ENCODE measurements at regions not wholly inside any gene's neighbourhood (a gene's known extent, or its start where the extent isn't known, plus 50 kb on each side); places are given as distances from the start of the nearest gene placed in this dataset.

DNA sequence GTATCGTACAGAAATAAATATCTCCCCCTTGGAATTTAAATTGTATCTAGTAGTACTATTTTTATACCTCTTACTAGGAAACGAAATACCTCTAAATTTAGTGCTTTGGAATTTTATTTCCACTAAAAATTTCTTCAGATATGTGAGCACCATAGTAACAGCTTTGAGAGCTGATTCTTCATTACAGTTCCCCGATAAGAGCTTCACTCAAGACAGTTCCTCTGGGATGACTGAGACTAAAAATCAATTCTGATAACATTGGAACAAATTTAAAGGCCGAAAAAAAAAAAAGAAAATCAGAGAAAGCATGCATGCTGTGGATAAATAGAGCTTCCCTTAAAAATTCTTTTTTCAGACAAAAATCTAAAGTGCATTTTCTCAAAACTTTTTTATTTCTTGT is 68.5 kb upstream of the MEF2C start:
- no peak for DNase-seq (ENCODE audit: low read depth, low spot score)

DNA sequence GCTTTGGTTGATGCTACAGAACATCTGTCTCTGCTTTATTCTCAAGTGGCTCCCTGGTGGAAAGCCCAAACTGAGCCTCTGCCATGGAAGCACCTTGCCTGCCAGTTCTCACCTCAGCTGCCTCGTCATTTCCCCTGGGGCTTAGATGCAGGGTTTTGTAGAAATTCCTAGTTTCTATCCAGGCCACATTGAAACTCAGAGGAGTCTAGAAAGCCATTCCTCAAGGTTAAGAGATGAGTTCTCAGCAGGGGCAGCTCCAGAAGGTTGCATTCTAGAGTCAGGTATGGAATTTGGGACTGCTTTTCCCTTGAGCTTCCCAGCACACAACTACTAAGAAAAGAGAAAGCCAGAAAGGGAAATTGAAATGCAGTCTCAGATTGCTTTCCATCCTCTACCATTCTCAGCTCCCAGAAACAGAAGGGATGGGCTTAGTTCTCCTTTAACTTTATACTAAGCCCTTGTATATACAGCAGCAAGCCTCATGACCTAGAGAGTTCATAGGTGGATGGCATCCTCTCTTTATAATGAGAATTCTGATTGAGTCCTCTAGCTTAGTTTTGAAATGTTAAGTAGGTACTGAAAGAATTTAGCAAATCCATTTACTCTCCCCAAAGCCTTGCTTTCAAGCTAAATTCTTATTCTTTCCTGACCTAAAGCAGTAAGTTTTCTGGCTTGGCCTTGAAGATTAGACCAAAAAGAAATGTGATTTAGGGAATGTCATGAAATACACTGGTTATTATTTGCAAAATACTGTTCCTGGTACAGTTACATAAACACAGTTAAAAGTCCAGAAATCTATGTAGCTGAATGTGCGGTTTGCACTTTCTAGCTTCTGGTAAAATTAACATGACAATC is 66.0 kb upstream of the MEF2C start:
- no peak for DNase-seq (ENCODE audit: low read depth, low spot score)

More for the DNA sequence above, 68.5 kb upstream of the MEF2C start:
- no peak overlapping the region for H3K27ac ChIP-seq

DNA sequence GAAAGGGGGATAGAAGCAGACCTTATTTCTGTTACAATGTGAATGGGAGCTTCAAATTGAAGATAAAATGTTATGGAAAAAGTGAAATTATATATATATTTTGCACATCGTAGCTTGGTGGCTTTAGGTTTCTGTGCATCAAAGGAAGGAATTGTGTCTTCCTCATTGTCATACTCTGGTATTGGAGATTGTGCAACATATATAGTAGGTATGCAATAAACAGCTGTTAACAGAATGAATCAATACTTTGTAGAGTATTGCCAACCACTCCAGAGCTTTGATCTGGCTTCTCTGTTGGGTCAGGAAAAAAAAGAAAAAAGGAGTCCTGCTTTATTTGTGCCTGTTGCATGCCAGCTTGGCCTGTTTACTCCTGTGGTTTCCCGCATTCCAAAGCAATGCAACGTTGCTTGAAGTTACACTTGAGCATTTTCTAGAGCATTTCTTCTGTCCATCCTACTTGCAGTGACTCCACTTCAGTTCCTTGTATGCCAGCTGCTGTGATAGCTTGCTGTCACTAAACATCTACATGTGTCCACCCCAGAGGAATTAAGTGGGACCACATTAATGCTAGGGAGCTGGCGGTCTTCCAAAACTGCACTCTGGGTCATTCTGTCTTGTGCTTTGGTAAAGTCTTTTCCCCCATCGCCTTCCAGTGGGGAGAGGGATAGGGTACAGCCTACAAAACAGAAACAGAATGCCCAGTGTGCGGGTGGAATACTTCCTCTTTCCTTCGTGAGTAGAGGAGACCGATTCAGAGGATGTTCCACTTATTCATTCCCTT is 62.0 kb upstream of the MEF2C start:
- no peak for DNase-seq (ENCODE audit: low read depth, low spot score)
- H3K27ac ChIP-seq, result no peak overlapping the region

More for the DNA sequence above, 66.0 kb upstream of the MEF2C start:
- H3K27ac ChIP-seq, result no peak overlapping the region

DNA sequence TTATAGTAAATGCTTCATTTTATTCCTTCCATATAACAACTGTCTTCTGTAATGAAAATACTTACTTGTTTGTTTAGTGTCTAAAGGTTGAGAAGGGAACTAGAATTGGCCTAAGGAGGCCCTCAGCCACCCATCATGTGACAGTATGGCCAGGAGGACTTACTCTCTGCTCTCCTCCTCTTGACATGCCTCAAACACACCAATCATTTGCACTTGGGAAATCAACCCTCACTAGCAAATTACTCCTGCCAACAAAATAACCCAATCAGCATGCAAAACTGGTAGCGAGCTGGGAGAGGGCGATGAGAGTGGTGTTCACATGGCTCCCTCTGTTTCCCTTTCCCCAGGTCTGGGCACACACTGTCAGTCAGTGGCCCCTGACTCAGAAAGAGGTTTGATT is 58.6 kb upstream of the MEF2C start:
- no peak overlapping the region for H3K27ac ChIP-seq

DNA sequence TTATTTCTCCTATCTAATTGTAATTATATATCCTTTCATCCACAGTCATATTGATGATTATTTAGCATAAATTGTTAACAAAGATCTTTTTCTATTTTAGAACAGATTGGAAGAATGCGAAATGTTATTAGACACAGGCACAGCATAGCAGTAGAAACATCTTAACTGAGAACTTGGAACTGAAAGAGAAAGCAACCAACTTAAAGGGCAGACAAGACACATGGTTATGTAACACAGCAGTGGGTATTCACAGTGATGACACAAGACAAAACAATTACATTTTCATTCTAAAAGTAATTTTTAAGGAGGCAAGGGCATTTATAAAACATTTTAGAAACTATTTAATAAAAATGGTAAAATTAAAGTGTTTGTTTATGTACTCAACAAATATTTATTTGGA is 57.7 kb upstream of the MEF2C start:
- no peak overlapping the region for H3K27ac ChIP-seq
- DNase-seq (ENCODE audit: low read depth, low spot score), result no peak

More for the DNA sequence above, 58.6 kb upstream of the MEF2C start:
- no peak for DNase-seq (ENCODE audit: low read depth, low spot score)

DNA sequence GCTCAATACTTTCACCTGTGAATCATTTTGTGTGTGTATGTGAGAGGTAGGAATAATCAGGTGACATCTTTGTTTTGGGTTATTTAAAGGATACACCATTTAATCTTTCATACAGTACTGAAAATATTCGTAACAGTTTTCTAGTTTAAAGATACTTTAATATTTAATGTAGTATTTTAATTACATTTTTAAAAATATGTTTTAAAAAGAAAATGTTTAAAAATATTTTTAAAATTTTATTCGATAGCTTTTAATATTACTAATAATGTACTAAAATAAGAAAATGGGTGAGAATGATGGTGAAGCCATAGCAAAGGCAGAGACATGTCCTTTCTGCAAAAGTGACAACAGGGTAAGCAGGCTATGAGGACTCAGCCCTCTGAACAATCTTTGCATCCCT is 56.3 kb upstream of the MEF2C start:
- DNase-seq (ENCODE audit: low read depth, low spot score), result no peak
- H3K27ac ChIP-seq, result no peak overlapping the region

DNA sequence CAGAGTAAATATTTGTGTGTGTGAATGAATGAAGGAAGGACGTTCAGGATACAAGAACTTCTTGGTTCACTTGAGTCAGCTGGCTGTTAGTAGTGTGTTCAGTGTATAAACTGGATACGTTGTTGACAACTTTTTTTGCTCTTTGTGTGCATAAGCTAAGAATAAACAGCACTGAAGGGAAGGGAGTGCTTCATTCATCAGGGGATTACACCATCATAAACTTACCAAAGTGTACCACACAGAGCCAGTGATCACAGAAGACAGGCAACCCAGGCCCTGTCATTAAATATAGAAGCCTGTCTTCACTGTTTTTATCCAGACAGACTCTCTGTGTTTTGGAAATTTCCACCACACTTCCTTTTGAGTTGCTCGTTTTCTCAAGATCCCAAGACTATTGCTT is 55.5 kb upstream of the MEF2C start:
- no peak overlapping the region for H3K27ac ChIP-seq

DNA sequence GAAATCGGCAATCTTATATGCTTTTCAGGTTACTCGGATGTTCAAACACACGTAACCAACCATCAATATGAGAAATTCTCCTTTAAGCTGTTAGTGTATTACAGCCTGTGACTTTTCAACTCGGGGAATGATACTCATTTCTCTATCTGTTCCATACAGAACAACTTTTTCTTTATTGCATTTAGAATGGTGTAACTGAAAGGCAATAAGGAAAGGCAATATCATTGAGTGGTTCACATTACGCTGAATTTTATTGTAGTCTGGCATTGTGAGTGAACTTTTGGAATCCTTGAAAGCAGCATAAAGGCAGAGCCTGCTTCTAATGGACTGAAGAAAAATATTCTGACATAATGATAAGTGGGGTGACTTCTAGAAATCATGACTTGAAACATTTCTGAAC is 54.4 kb upstream of the MEF2C start:
- H3K27ac ChIP-seq, result no peak overlapping the region
- no peak for DNase-seq (ENCODE audit: low read depth, low spot score)

More for the DNA sequence above, 55.5 kb upstream of the MEF2C start:
- no peak for DNase-seq (ENCODE audit: low read depth, low spot score)

DNA sequence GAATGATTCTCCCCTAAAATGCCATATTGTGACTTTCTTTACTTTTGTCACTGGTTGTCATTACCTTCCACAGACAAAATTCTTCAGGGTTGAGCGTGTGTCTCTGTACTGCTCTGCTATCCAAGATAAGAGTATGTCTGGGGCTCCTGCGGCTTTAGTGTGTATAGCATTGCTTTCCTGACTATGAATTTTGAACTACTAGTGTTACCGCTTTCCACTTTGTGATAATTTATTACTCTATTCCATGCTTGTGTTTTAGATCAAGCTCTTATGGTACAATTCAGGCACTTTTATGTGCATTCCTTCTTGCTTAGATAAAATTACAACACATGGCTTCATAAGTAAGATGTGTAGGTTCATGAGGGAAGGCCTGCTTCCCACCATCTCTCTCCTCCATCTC is 51.5 kb upstream of the MEF2C start:
- no peak for DNase-seq (ENCODE audit: low read depth, low spot score)
- H3K27ac ChIP-seq, result no peak overlapping the region
